HG02610 (cell line): ENCODE measurements at regions not wholly inside any gene's neighbourhood (a gene's known extent, or its start where the extent isn't known, plus 50 kb on each side); places are given as distances from the start of the nearest gene placed in this dataset.

ENCODE experiments used
- ATAC-seq: cut with Tn5 transposase; IDR thresholded peaks from one replicate; pipeline ENCODE4 v1.9.1; 2021; ENCODE audit warnings: mild to moderate bottlenecking, moderate library complexity; ENCODE audit not compliant: unreplicated experiment

DNA sequence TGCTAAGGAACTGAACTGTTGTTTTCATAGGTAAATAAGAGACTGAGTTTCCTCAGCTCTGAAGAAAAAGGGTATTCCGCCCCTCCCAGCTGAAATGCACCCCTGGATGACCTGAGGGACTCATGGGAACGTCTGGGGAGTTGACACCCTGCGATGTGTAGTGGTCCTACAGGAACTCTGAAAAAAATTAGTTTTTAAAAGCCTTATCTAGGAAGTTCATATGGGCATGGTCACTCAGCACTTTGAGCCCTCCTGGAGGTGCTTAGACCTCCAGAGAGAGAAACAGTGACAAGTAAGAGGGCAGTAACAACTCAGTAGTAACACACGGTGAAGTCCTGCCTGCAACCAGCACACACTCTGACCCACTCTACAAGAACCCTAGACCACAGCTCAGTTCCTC lies 91.2 kb upstream of the CNOT2 start:
- ATAC-seq, result no peak

DNA sequence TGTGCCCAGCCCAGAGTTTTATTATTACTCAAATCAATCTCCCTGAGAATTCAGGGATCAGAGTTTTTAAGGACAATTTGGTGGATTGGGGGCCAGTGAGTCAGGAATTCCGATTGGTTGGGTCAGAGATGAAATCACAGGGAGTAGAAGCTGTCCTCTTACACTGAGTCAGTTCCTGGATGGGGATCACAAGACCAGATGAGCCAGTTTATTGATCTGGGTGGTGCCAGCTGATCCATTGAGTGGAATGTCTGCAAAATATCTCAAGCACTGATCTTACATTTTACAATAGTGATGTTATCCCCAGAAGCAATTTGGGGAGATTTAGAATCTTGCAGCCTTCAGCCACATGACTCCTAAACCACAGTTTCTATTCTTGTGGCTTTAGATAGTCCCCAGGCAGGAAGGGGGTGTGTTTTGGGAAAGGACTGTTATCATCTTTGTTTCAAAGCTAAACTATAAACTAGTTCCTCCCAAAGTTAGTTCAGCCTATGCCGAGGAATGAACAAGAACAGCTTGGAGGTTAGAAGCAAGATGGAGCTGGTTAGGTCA lies 89.1 kb upstream of the CNOT2 start:
- ATAC-seq, result no peak

DNA sequence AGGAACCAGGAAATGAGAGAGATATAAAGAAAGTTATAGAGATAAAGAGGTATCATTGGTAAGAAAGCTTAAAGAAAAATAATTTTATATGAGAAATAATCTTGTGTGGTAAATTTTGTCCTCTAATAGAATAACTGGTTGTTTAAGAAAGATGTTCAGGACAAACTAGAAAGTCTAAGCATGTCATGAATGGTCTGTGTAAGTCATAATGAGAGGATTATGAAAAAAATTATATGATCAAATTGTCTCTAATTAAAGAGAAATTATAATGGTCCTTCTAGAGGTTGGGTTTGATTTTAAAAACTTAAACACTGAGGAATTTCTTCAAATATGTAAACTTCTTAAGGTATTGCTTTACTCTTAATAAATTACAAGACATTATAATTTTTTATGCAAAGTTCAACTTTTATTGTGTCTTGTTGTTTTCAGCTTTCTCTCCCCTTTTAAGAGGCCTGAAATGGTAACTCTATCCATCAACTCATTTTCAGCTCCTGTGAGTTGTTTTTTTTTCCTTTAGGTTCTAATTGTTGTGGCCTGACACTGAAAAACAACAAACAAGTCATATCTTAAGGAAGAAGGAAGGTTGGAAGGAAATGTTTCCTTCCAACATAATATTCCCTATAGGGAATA lies 88.2 kb upstream of the CNOT2 start:
- ATAC-seq, result no peak

DNA sequence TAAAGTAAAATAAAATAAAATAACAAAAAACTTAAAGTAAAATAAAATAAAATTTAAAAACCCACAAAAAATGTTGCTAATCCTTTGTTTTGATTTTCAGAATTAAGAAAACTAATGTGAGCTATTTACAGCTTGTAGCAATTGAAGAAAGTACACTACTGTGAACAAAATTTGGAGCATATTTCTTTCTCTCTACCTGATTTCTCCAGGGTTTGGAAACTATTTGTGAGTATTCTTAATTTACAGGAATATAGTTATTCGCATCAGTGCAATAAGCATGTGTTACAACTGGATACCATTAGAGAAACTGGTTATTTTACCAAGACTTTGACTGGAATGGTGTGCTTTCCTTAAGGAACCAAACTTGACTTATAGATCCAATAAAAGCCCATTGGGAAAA lies 86.1 kb upstream of the CNOT2 start:
- ATAC-seq, result no peak

DNA sequence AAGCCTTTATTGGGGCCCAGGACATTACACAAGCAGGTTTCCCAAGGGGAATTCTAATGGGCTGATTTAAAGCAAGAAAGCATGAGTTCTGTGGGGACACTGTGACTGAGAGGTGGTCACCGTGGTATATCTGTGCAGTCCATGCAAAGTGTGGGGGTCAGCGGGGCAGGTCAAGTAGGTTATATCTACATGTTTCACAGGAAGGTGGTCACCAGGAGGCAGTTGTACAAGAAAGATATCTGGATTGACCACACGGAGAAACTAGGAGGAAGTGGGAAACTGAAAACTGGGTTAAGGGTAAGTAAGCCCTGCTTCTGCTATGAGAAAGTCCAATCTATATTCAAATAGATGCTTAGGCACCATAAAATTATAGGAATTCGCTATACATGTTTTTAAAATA lies 77.8 kb upstream of the CNOT2 start:
- no peak for ATAC-seq

DNA sequence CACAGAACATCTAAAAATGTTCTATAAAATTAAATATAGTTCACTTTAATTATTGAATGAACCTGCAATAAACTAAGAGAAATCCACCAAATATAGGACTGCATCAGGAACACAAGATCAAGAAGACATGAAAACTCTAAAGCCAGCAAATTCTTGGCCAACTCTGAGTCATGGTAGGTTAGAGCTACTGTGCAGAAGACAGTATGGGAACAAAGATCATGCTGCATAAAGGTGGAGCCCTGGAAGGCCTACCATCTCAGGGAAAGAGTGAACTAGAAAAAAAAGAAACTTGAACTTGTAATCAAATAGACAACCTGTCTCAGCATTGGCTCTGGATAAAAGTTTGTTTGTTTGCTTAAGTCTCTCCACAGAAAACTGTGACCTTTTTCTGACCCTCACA lies 66.9 kb upstream of the CNOT2 start:
- no peak for ATAC-seq

DNA sequence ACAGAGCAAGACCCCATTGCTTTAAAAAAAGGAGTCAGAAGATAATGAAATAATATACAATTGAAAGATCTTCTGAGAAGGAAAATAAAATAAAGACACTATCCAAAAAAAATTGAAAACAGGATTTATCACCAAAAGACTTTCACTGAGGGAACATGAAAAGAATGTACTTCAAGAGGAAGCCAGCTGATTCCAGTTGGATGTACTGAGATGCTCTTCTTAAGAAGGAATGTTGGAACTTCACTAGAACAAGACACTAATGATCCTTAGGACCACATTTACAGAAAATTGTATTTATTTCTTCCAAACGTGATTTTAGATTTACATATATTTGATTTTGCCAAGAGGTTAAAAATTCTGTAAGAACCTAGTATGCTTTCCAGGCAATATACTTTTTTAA lies 65.6 kb upstream of the CNOT2 start:
- no peak for ATAC-seq

DNA sequence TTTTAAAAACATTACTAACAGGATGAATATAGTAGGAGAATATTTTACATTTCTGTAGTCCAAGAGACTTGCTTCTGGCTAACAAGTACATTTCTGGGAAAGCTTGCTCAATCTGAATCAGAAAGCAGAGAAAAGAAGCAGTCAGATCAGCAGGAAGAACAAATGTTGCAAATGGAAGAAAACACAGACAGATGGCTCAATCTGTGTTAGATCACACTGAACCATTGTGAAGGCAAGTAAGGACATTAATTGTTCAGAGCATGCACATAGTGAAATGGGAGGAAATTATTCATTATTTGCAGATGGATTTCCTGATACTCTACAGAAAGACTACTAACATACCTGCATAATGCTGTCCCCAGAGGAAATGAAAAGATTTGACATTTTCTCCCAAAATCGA lies 65.2 kb upstream of the CNOT2 start:
- ATAC-seq, result no peak

DNA sequence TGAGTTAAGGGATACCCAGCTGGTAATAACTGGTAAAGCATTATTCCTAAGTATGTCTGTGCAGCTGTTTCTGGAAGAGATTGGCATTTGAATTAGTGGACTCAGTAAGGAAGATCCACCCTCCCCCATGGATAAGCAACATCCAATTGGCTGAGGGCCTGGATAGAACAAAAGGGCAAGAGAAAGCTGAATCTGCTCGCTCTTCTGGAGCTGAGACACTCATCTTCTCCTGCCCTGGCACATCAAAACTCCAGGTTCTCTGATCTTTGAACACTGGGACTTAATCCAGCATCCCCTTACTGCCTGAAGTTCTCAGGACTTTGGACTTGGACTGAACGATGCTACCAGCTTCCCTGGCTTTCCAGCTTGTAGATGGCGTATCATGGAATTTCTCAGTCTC lies 63.1 kb upstream of the CNOT2 start:
- no peak for ATAC-seq

DNA sequence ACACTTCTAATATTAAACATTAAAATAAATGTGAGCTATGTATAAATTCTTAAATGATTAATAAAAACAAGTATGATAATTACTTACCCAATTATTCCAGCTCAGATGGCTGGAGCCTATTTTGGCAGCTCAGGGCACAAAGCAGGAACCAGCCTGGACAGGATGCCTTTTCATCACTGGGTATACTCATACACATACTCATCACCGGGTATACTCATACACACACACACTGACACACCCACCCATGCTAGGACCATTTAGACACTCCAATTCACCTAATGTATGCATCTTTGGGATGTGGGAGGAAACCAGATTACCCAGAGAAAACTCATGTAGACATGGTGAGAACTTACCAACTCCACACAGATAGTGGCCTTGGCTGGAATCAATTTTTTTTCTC lies 57.9 kb upstream of the CNOT2 start:
- ATAC-seq, result no peak

DNA sequence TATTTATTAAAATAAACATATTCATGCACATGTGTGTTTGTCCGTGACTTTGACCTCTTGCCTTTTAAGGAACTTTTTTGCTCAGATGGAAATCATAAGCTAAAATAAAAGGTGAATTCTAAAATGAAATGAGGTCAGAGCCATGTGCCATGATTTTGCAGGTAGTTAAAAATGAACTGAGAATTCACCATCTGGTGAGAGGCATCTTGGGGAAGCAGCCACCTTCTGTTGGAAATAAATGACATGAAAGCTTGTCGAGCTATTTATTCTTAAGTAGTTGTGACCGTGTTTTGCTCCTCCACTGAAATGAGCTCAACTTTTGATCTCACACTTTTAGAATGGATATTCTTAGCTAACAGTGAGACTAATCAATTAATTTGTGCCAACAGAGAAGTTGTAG lies 56.8 kb upstream of the CNOT2 start:
- no peak for ATAC-seq

DNA sequence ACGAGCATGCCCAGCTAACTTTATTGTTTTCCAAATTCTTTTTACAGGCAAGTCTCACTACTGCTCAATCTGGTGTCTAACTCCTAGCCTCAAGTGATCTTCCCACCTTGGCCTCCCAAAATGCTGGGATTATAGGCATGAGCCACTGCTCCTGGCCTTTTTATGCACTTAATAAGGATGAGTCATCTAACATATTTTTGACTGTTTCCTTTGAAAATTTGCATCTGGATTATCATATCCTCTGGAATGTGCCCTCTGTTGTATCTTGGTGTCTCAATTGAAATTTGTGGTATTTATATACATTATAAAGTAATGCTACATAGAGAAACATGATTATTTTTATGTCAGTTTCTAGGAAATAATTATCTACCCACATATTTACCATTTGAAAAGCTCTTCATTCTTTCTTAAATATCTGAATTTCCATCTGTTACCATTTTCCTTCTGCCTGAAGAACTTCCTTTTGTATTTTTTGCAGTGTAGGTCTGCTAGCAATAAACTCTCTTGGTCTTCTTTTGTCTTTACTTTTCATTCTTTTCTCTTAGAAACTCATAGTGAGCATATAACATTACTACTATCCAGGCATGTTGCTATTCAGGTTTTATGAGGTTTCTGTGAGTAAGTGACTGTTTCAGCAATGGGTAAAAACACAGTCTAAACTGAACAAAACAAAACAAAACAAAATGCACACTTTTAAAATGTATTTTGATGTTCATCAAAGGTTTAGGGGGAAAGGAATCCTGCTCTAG lies 52.8 kb upstream of the CNOT2 start:
- no peak for ATAC-seq
